HL-60 (cell line): ENCODE measurements at regions not wholly inside any gene's neighbourhood (a gene's known extent, or its start where the extent isn't known, plus 50 kb on each side); places are given as distances from the start of the nearest gene placed in this dataset.

Experiments
- DNase-seq, 2 experiments: peaks; one replicate each; pipeline ENCODE4 v3.0.0-alpha.2; 2010 to 2020; ENCODE audit warnings: low read depth in 1 of 2, low spot score in 1 of 2
- H3K27ac ChIP-seq: fragments of 250-450 bp; sonication (Bioruptor Pico); replicated peaks from 2 replicates; pipeline ENCODE4 v1.5.1; 2020; ENCODE audit warnings: mild to moderate bottlenecking, moderate library complexity
- H3K27me3 ChIP-seq: fragments of 250-450 bp; sonication (Bioruptor Pico); 2 replicates; pipeline ENCODE4 v1.5.1; 2021; ENCODE audit warnings: mild to moderate bottlenecking, moderate library complexity; ENCODE audit not compliant: insufficient read depth, poor library complexity, severe bottlenecking
- H3K4me3 ChIP-seq: replicated peaks from 2 replicates; pipeline ENCODE4 v1.5.1; 2011; ENCODE audit warnings: mild to moderate bottlenecking, control low read depth, low read length; ENCODE audit not compliant: insufficient read depth
- CTCF ChIP-seq: IDR thresholded peaks from one replicate; pipeline ENCODE4 v1.5.1; 2011; ENCODE audit warnings: low read length, control low read depth, inconsistent platforms; ENCODE audit not compliant: insufficient read depth
- GABPA ChIP-seq: IDR thresholded peaks from 2 replicates; pipeline ENCODE4 v1.6.1; 2012; ENCODE audit warnings: low read depth
- POLR2AphosphoS5 ChIP-seq: IDR thresholded peaks from 2 replicates; pipeline ENCODE4 v1.6.1; 2012; ENCODE audit warnings: low read depth
- REST ChIP-seq: IDR thresholded peaks from 2 replicates; pipeline ENCODE4 v1.6.1; 2012; ENCODE audit warnings: low read depth; ENCODE audit not compliant: insufficient replicate concordance
- SPI1 ChIP-seq: IDR thresholded peaks from 2 replicates; pipeline ENCODE4 v1.6.1; 2012; ENCODE audit warnings: low read depth, mild to moderate bottlenecking, borderline replicate concordance

GRCh38 chr9:89815061-89815902 lies 210.5 kb downstream of the GADD45G start:
- DNase-seq, result no peak

GRCh38 chr9:89815903-89816573 lies 211.2 kb downstream of the GADD45G start:
- Histone ChIP-seq H3K27me3 (peaks cover 2% of the 10 kb centered on the region), H3K4me3 (no peak overlapping the region)
- DNase-seq, result no peak

More at GRCh38 chr9:89815061-89815902, 210.5 kb downstream of the GADD45G start:
- Histone ChIP-seq H3K27me3 (peaks cover 2% of the 10 kb centered on the region), H3K4me3 (no peak overlapping the region), H3K27ac (no peak overlapping the region)
- TF ChIP-seq REST (no peak), SPI1 (no peak), POLR2AphosphoS5 (no peak), CTCF (no peak), GABPA (no peak)

More at GRCh38 chr9:89815903-89816573, 211.2 kb downstream of the GADD45G start:
- TF ChIP-seq POLR2AphosphoS5 (no peak), GABPA (no peak), CTCF (no peak), SPI1 (no peak), REST (no peak)
- H3K27ac ChIP-seq, result no peak overlapping the region
